ENCODE measurements at regions not wholly inside any gene's neighbourhood (a gene's known extent, or its start where the extent isn't known, plus 50 kb on each side); places are given as distances from the start of the nearest gene placed in this dataset.
A peak's percentile ranks its signal among the peaks of the same experiment; 100 is the strongest.

- in situ Hi-C loops (cut with HindIII; ENCODE audit: low pct_ligation_motif_present, low sequenced_read_pairs), result no loop called here
- DNase-seq, result no peak
- TF ChIP-seq CTCF (IDR thresholded peaks at IDR 0.05; ENCODE audit: low read depth, low read length, missing control alignments), result no peak
Measured at GRCh38 chr5:104418056-104418455, 855.5 kb upstream of the NUDT12 start.

GRCh38 chr5:104412649-104413240, 850.2 kb upstream of the NUDT12 start:
- peak; percentile 57 for DNase-seq
- no peaks in the 10 kb centered on the region for H3K36me3 ChIP-seq (replicated peaks)
- TF ChIP-seq CTCF (IDR thresholded peaks at IDR 0.05; ENCODE audit: low read depth, low read length, missing control alignments), result peak; percentile 89
- H3K4me3 ChIP-seq (ENCODE audit: low read depth, low read length), result no peak overlapping the region
- in situ Hi-C loops (cut with HindIII; ENCODE audit: low pct_ligation_motif_present, low sequenced_read_pairs), result no loop called here
- H3K27ac ChIP-seq, result no peak overlapping the region
- H3K27me3 ChIP-seq (replicated peaks), result no peaks in the 10 kb centered on the region

More at GRCh38 chr5:104418056-104418455, 855.5 kb upstream of the NUDT12 start:
- no peaks in the 10 kb centered on the region for H3K27me3 ChIP-seq (replicated peaks)
- no peaks in the 10 kb centered on the region for H3K36me3 ChIP-seq (replicated peaks)
- H3K27ac ChIP-seq, result no peak overlapping the region
- H3K4me3 ChIP-seq (ENCODE audit: low read depth, low read length), result no peak overlapping the region

- in situ Hi-C loops (cut with HindIII; ENCODE audit: low pct_ligation_motif_present, low sequenced_read_pairs), result no loop called here
Measured at GRCh38 chr5:104400941-104401340, 838.4 kb upstream of the NUDT12 start.

GRCh38 chr5:104385906-104386305, 823.3 kb upstream of the NUDT12 start:
- H3K36me3 ChIP-seq (replicated peaks), result no peaks in the 10 kb centered on the region
- H3K27me3 ChIP-seq (replicated peaks), result no peaks in the 10 kb centered on the region
- in situ Hi-C loops (cut with HindIII; ENCODE audit: low pct_ligation_motif_present, low sequenced_read_pairs), result no loop called here
- no peak overlapping the region for H3K4me3 ChIP-seq (ENCODE audit: low read depth, low read length)
- H3K27ac ChIP-seq, result no peak overlapping the region
- no peak for TF ChIP-seq CTCF (IDR thresholded peaks at IDR 0.05; ENCODE audit: low read depth, low read length, missing control alignments)
- peak; percentile 28 for DNase-seq

More at GRCh38 chr5:104400941-104401340, 838.4 kb upstream of the NUDT12 start:
- no peak overlapping the region for H3K4me3 ChIP-seq (ENCODE audit: low read depth, low read length)
- TF ChIP-seq CTCF (IDR thresholded peaks at IDR 0.05; ENCODE audit: low read depth, low read length, missing control alignments), result no peak
- no peaks in the 10 kb centered on the region for H3K36me3 ChIP-seq (replicated peaks)
- H3K27ac ChIP-seq, result no peak overlapping the region
- DNase-seq, result no peak
- H3K27me3 ChIP-seq (replicated peaks), result no peaks in the 10 kb centered on the region

- no peak for DNase-seq
- no peak for TF ChIP-seq CTCF (IDR thresholded peaks at IDR 0.05; ENCODE audit: low read depth, low read length, missing control alignments)
- Histone ChIP-seq H3K27me3 (replicated peaks) (no peaks in the 10 kb centered on the region), H3K27ac (no peak overlapping the region), H3K36me3 (replicated peaks) (no peaks in the 10 kb centered on the region), H3K4me3 (ENCODE audit: low read depth, low read length) (no peak overlapping the region)
- in situ Hi-C loops (cut with HindIII; ENCODE audit: low pct_ligation_motif_present, low sequenced_read_pairs), result no loop called here
Measured at GRCh38 chr5:104375345-104375744, 812.8 kb upstream of the NUDT12 start.

- TF ChIP-seq CTCF (IDR thresholded peaks at IDR 0.05; ENCODE audit: low read depth, low read length, missing control alignments), result no peak
- in situ Hi-C loops (cut with HindIII; ENCODE audit: low pct_ligation_motif_present, low sequenced_read_pairs), result no loop called here
- no peak for DNase-seq
Measured at GRCh38 chr5:104372796-104373195, 810.2 kb upstream of the NUDT12 start.

More at GRCh38 chr5:104372796-104373195, 810.2 kb upstream of the NUDT12 start:
- Histone ChIP-seq H3K36me3 (replicated peaks) (no peaks in the 10 kb centered on the region), H3K27ac (no peak overlapping the region), H3K27me3 (replicated peaks) (no peaks in the 10 kb centered on the region), H3K4me3 (ENCODE audit: low read depth, low read length) (no peak overlapping the region)
